ENCODE measurements at regions not wholly inside any gene's neighbourhood (a gene's known extent, or its start where the extent isn't known, plus 50 kb on each side); places are given as distances from the start of the nearest gene placed in this dataset.
A peak's percentile ranks its signal among the peaks of the same experiment; 100 is the strongest.

DNA sequence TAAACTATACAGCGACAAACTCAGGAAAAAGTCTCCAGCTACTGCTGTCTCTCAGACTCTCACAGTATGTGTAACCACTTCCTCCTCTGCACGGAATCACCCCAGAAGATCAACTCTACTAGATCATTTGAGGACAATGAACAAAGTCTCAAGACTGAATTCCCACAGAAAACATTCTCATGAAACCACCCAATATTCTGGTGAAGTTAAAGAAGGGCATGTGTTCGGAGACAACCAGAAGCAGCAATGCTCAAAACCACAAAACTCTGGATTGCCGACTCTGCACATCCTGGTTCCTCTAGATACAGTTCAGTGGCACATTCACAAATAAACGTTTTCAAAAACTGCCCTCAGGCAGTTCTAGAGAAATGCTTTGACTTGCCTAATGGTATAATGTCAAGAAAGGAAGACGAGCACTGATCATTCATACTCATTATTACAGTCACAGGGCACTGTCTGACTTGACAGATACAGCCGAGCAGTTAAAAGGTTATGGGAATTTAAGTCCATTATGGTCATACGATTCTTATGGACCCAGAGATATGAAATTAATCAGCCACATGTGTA lies 91.9 kb upstream of the STK17B start:
- Histone ChIP-seq H3K36me3 (ENCODE audit: control insufficient read depth in 2 of 3, insufficient read depth in 3 of 3, low read length in 3 of 3) (no peaks in the 10 kb centered on the region), H3K4me3 (ENCODE audit: low read length in 3 of 3) (no peak overlapping the region), H3K4me1 (ENCODE audit: control insufficient read depth in 2 of 3, insufficient read depth in 2 of 3, low read depth in 1 of 3, low read length in 3 of 3) (no peaks in the 10 kb centered on the region), H3K27ac (ENCODE audit: low read depth in 2 of 2, low read length in 2 of 2) (no peak overlapping the region), H3K9me3 (ENCODE audit: control insufficient read depth in 2 of 3, insufficient read depth in 1 of 3, low read length in 3 of 3) (no peaks in the 10 kb centered on the region), H3K9ac (ENCODE audit: low read length in 3 of 3) (no peak overlapping the region), H3K27me3 (ENCODE audit: control insufficient read depth, insufficient read depth, low read length) (no peaks in the 10 kb centered on the region)
- TF ChIP-seq, protein P1, sequence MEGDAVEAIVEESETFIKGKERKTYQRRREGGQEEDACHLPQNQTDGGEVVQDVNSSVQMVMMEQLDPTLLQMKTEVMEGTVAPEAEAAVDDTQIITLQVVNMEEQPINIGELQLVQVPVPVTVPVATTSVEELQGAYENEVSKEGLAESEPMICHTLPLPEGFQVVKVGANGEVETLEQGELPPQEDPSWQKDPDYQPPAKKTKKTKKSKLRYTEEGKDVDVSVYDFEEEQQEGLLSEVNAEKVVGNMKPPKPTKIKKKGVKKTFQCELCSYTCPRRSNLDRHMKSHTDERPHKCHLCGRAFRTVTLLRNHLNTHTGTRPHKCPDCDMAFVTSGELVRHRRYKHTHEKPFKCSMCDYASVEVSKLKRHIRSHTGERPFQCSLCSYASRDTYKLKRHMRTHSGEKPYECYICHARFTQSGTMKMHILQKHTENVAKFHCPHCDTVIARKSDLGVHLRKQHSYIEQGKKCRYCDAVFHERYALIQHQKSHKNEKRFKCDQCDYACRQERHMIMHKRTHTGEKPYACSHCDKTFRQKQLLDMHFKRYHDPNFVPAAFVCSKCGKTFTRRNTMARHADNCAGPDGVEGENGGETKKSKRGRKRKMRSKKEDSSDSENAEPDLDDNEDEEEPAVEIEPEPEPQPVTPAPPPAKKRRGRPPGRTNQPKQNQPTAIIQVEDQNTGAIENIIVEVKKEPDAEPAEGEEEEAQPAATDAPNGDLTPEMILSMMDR (IDR thresholded peaks at IDR 0.05; ENCODE audit: borderline replicate concordance, extremely low read depth, insufficient read depth) = no peak
- intact Hi-C loops (cut with DNase I) = no loop called here
- DNase-seq (no peak), FAIRE-seq (no peak)

DNA sequence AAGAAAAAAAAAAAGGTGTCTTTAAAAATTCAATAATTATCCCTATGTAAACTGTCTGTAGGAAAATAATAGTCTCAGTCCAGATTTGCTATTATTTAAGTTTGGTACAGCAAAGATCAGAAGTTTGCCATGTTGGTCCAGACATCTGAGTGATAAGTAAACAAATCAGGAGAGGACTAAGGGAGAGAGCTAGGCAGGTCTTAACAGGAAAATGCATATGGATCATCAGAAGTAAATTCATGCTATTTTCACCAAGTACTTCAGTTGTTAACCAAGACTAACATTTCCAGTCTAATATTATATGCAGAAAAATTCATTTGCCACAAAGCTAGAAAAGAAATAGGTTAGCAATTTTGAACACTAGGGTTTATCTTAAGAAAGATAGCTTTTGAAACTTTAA lies 95.0 kb upstream of the STK17B start:
- Histone ChIP-seq H3K4me3 (ENCODE audit: low read length in 3 of 3) (no peak overlapping the region), H3K9ac (ENCODE audit: low read length in 3 of 3) (no peak overlapping the region), H3K27ac (ENCODE audit: low read depth in 2 of 2, low read length in 2 of 2) (no peak overlapping the region), H3K4me1 (ENCODE audit: control insufficient read depth in 2 of 3, insufficient read depth in 2 of 3, low read depth in 1 of 3, low read length in 3 of 3) (no peaks in the 10 kb centered on the region), H3K36me3 (ENCODE audit: control insufficient read depth in 2 of 3, insufficient read depth in 3 of 3, low read length in 3 of 3) (no peaks in the 10 kb centered on the region), H3K9me3 (ENCODE audit: control insufficient read depth in 2 of 3, insufficient read depth in 1 of 3, low read length in 3 of 3) (no peaks in the 10 kb centered on the region), H3K27me3 (ENCODE audit: control insufficient read depth, insufficient read depth, low read length) (no peaks in the 10 kb centered on the region)
- TF ChIP-seq, protein P1 (IDR thresholded peaks at IDR 0.05; ENCODE audit: borderline replicate concordance, extremely low read depth, insufficient read depth) = no peak
- FAIRE-seq = no peak
- no peak for DNase-seq
- intact Hi-C loops (cut with DNase I) = no loop called here

DNA sequence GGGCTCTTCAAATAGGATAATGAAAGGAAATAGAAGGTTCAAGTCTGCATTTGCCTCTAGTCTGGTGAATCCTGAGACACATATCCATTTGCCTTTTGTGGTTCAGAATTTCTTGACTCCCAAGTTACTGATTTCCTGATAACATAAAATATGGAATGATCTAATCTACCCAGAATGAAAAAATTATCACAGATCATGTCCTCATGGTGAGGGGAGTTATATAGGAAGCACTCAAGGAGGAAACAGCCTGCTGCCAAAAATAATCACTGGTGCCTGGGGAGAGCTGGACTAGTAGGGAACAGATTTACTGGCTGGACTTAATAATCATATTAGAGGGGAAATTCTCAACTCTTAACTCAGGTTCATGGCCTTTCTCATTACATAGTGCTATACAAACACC lies 95.5 kb upstream of the STK17B start:
- TF ChIP-seq, protein P1 (IDR thresholded peaks at IDR 0.05; ENCODE audit: borderline replicate concordance, extremely low read depth, insufficient read depth) = no peak
- Histone ChIP-seq H3K4me1 (ENCODE audit: control insufficient read depth in 2 of 3, insufficient read depth in 2 of 3, low read depth in 1 of 3, low read length in 3 of 3) (no peaks in the 10 kb centered on the region), H3K27me3 (ENCODE audit: control insufficient read depth, insufficient read depth, low read length) (no peaks in the 10 kb centered on the region), H3K27ac (ENCODE audit: low read depth in 2 of 2, low read length in 2 of 2) (no peak overlapping the region), H3K9ac (ENCODE audit: low read length in 3 of 3) (no peak overlapping the region), H3K36me3 (ENCODE audit: control insufficient read depth in 2 of 3, insufficient read depth in 3 of 3, low read length in 3 of 3) (no peaks in the 10 kb centered on the region), H3K9me3 (ENCODE audit: control insufficient read depth in 2 of 3, insufficient read depth in 1 of 3, low read length in 3 of 3) (no peaks in the 10 kb centered on the region), H3K4me3 (ENCODE audit: low read length in 3 of 3) (no peak overlapping the region)
- FAIRE-seq (no peak), DNase-seq (no peak)
- intact Hi-C loops (cut with DNase I) = no loop called here

DNA sequence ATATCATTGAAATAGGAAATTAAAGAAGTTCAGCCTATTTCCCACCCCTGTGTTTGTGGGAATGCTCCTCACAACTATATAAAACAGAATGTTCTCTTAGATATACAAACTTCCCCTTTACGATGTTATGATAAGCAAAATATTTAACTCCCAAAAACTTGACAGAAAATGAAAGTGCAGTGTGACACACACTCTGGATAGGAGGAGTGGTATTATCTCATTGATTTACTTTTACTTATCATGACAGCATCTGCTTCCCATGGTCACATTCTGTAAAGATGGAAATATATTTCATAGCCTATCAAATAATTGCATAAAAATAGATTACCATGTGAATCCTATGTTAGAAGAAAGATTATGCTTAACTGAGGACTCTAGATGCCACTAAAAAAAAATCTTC lies 96.6 kb upstream of the STK17B start:
- H3K4me3 ChIP-seq (ENCODE audit: low read length in 3 of 3) = no peak overlapping the region
- FAIRE-seq (no peak), DNase-seq (no peak)
- TF ChIP-seq, protein P1 (IDR thresholded peaks at IDR 0.05; ENCODE audit: borderline replicate concordance, extremely low read depth, insufficient read depth) = no peak
- no peak overlapping the region for H3K9ac ChIP-seq (ENCODE audit: low read length in 3 of 3)
- no peaks in the 10 kb centered on the region for H3K4me1 ChIP-seq (ENCODE audit: control insufficient read depth in 2 of 3, insufficient read depth in 2 of 3, low read depth in 1 of 3, low read length in 3 of 3)
- H3K36me3 ChIP-seq (ENCODE audit: control insufficient read depth in 2 of 3, insufficient read depth in 3 of 3, low read length in 3 of 3) = no peaks in the 10 kb centered on the region
- peak overlapping the region in 1 of 2 donors; percentile 5 for H3K27ac ChIP-seq (ENCODE audit: low read depth in 2 of 2, low read length in 2 of 2)
- no peaks in the 10 kb centered on the region for H3K27me3 ChIP-seq (ENCODE audit: control insufficient read depth, insufficient read depth, low read length)
- intact Hi-C loops (cut with DNase I) = no loop called here
- H3K9me3 ChIP-seq (ENCODE audit: control insufficient read depth in 2 of 3, insufficient read depth in 1 of 3, low read length in 3 of 3) = no peaks in the 10 kb centered on the region
